Neural cell (in vitro differentiated cells): ENCODE measurements at regions not wholly inside any gene's neighbourhood (a gene's known extent, or its start where the extent isn't known, plus 50 kb on each side); places are given as distances from the start of the nearest gene placed in this dataset.

ENCODE experiments used
- H2AFZ ChIP-seq: fragments of 200-600, 300-800 bp; sonication (generic), shearing (Covaris generic); 2 replicates; pipeline ENCODE4 v1.6.0; 2014; ENCODE audit warnings: low read depth, mild to moderate bottlenecking, antibody characterized with exemption, low read length, moderate library complexity
- H3F3A ChIP-seq: fragments of 200-600 bp; shearing (Covaris generic); 2 replicates; pipeline ENCODE4 v1.6.1; 2016; ENCODE audit warnings: mild to moderate bottlenecking, moderate library complexity, mixed read lengths, antibody characterized with exemption, low read length; ENCODE audit not compliant: insufficient read depth, poor library complexity, severe bottlenecking
- H3K27ac ChIP-seq: fragments of 200-600, 300-800 bp; sonication (generic), shearing (Covaris generic); 2 replicates; pipeline ENCODE4 v1.5.1; 2014; ENCODE audit warnings: mild to moderate bottlenecking, low read length, moderate library complexity
- H3K27me3 ChIP-seq: fragments of 300-800, 200-600 bp; sonication (generic), shearing (Covaris generic); 2 replicates; pipeline ENCODE4 v1.6.0; 2014; ENCODE audit warnings: mild to moderate bottlenecking, low read depth, low read length, moderate library complexity; ENCODE audit not compliant: insufficient read depth
- H3K36me3 ChIP-seq: fragments of 300-800, 200-600 bp; sonication (generic), shearing (Covaris generic); 2 replicates; pipeline ENCODE4 v1.5.1; 2014; ENCODE audit warnings: mild to moderate bottlenecking, antibody characterized with exemption, low read length, moderate library complexity; ENCODE audit not compliant: insufficient read depth
- H3K4me2 ChIP-seq: fragments of 300-800, 200-600 bp; sonication (generic), shearing (Covaris generic); 2 replicates; pipeline ENCODE4 v1.6.0; 2014; ENCODE audit warnings: mild to moderate bottlenecking, low read length
- H3K4me3 ChIP-seq: fragments of 300-800, 200-600 bp; sonication (generic), shearing (Covaris generic); 2 replicates; pipeline ENCODE4 v1.5.1; 2014; ENCODE audit warnings: mild to moderate bottlenecking, low read length, moderate library complexity
- H3K79me2 ChIP-seq: fragments of 200-600 bp; shearing (Covaris generic); replicated peaks from 2 replicates; pipeline ENCODE4 v1.6.0; 2014; ENCODE audit warnings: mild to moderate bottlenecking, low read length, moderate library complexity; ENCODE audit not compliant: insufficient read depth
- H3K9ac ChIP-seq: fragments of 300-800, 200-600 bp; sonication (generic), shearing (Covaris generic); 2 replicates; pipeline ENCODE4 v1.6.1; 2016; ENCODE audit warnings: mild to moderate bottlenecking, low read length, mixed read lengths
- H3K9me2 ChIP-seq: fragments of 200-600 bp; shearing (Covaris generic); 2 replicates; pipeline ENCODE4 v1.6.1; 2016; ENCODE audit warnings: mild to moderate bottlenecking, low read length, mixed read lengths; ENCODE audit not compliant: insufficient read depth
- H3K9me3 ChIP-seq: fragments of 200-600, 300-800 bp; sonication (generic), shearing (Covaris generic); 2 replicates; pipeline ENCODE4 v1.6.1; 2016; ENCODE audit warnings: mild to moderate bottlenecking, mixed run types, low read length, moderate library complexity, mixed read lengths
- H4K20me1 ChIP-seq: fragments of 200-600 bp; shearing (Covaris generic); 2 replicates; pipeline ENCODE4 v1.6.1; 2016; ENCODE audit warnings: mild to moderate bottlenecking, mixed run types; ENCODE audit not compliant: insufficient read depth
- CTCF ChIP-seq: fragments of 450-650 bp; IDR thresholded peaks from 2 replicates; pipeline ENCODE4 v1.5.1; 2014; ENCODE audit warnings: antibody characterized with exemption, mild to moderate bottlenecking, moderate library complexity; ENCODE audit not compliant: poor library complexity, severe bottlenecking
- EP300 ChIP-seq: fragments of 450-650 bp; conservative IDR thresholded peaks from 2 replicates; pipeline ENCODE4 v1.6.1; 2014; ENCODE audit warnings: antibody characterized with exemption, mild to moderate bottlenecking, moderate library complexity; ENCODE audit not compliant: poor library complexity, severe bottlenecking
- EZH2 ChIP-seq: fragments of 200-600, 300-800 bp; shearing (Covaris generic), sonication (generic); IDR thresholded peaks from 2 replicates; pipeline ENCODE4 v1.6.1; 2014; ENCODE audit warnings: antibody characterized with exemption, low read length, borderline replicate concordance, mild to moderate bottlenecking; ENCODE audit not compliant: insufficient read depth, poor library complexity, severe bottlenecking
- MXI1 ChIP-seq: fragments of 450-650 bp; conservative IDR thresholded peaks from 2 replicates; pipeline ENCODE4 v1.6.1; 2014; ENCODE audit warnings: antibody characterized with exemption, mild to moderate bottlenecking; ENCODE audit not compliant: poor library complexity, severe bottlenecking
- POLR2AphosphoS5 ChIP-seq: IDR thresholded peaks from 2 replicates; pipeline ENCODE4 v1.6.1; 2012
- RAD21 ChIP-seq: fragments of 450-650 bp; conservative IDR thresholded peaks from 2 replicates; pipeline ENCODE4 v1.6.1; 2014; ENCODE audit warnings: antibody characterized with exemption, mild to moderate bottlenecking, moderate library complexity
- REST ChIP-seq: IDR thresholded peaks from 2 replicates; pipeline ENCODE4 v1.6.1; 2012; ENCODE audit warnings: borderline replicate concordance
- SMC3 ChIP-seq: fragments of 450-650 bp; conservative IDR thresholded peaks from 2 replicates; pipeline ENCODE4 v1.6.1; 2014; ENCODE audit warnings: antibody characterized with exemption, mild to moderate bottlenecking, moderate library complexity; ENCODE audit not compliant: poor library complexity
- TAF1 ChIP-seq: IDR thresholded peaks from 2 replicates; pipeline ENCODE4 v1.6.1; 2012; ENCODE audit warnings: low read depth

DNA sequence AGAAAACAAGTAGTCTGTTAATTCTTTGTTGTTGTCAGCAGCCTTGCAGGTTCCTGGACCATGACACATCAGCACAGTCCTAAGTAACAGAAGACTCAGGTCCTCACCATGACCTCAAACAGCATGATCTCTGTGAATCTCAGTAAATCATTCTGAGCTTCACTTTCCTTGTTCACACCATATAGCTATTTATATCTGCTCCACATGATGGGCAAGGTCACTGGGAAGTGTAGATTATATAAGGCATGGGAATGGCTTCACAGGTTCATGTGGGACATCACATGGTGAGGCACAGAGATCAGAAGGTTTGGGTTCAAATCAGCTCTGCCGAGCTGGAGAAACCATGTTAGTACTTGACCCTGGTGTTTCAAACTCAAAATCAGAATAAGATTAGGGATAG, 245.4 kb upstream of the SPTLC3 start:
- Histone ChIP-seq H3F3A (no peaks in the 10 kb centered on the region), H3K4me2 (no peak overlapping the region), H3K79me2 (no peaks in the 10 kb centered on the region), H3K9ac (no peak overlapping the region), H2AFZ (no peak overlapping the region), H3K9me2 (no peaks in the 10 kb centered on the region), H4K20me1 (no peaks in the 10 kb centered on the region), H3K36me3 (no peaks in the 10 kb centered on the region), H3K4me3 (no peak overlapping the region), H3K9me3 (no peaks in the 10 kb centered on the region), H3K27ac (no peak overlapping the region), H3K27me3 (no peaks in the 10 kb centered on the region)
- TF ChIP-seq EZH2 (no peak), CTCF (no peak), SMC3 (no peak), RAD21 (no peak), EP300 (no peak), MXI1 (no peak), REST (no peak), TAF1 (no peak), POLR2AphosphoS5 (no peak)

DNA sequence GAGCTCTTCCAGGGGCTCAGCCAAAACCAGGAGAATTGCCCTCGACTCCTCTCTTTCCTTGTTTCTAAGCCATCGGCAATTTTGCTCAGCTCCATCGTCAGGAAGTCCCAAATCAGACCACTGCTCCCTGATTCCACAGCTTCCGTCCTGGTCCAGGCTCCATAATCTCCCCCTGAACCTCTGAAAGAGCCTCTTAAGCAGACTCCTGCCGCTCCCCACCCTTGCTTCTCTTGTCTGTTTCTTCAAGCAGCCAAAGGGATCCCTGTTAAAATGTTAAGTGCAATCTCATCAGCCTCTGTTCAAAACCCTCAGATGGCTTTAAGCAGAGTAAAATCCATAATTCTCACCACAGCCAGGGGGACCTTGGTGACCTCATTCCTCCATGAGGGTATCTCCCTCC, 244.7 kb upstream of the SPTLC3 start:
- no peak overlapping the region for H3K9ac ChIP-seq
- H3K27ac ChIP-seq: no peak overlapping the region
- no peaks in the 10 kb centered on the region for H4K20me1 ChIP-seq
- no peaks in the 10 kb centered on the region for H3K79me2 ChIP-seq
- no peaks in the 10 kb centered on the region for H3K9me3 ChIP-seq
- H3K27me3 ChIP-seq: no peaks in the 10 kb centered on the region
- no peaks in the 10 kb centered on the region for H3K36me3 ChIP-seq
- no peaks in the 10 kb centered on the region for H3K9me2 ChIP-seq
- no peak overlapping the region for H2AFZ ChIP-seq
- no peaks in the 10 kb centered on the region for H3F3A ChIP-seq
- H3K4me2 ChIP-seq: no peak overlapping the region
- H3K4me3 ChIP-seq: no peak overlapping the region
- no peak for TF ChIP-seq REST
- TF ChIP-seq EP300: no peak
- no peak for TF ChIP-seq EZH2
- no peak for TF ChIP-seq TAF1
- TF ChIP-seq POLR2AphosphoS5: no peak
- no peak for TF ChIP-seq SMC3
- no peak for TF ChIP-seq CTCF
- no peak for TF ChIP-seq MXI1
- no peak for TF ChIP-seq RAD21
